Lung (tissue), 11 donors: ENCODE measurements at regions not wholly inside any gene's neighbourhood (a gene's known extent, or its start where the extent isn't known, plus 50 kb on each side); places are given as distances from the start of the nearest gene placed in this dataset.

Experiments used
- ATAC-seq: fragments of 200-7000 bp; cut with Tn5 transposase; one replicate; pipeline ENCODE4 v1.9.1; 2020; ENCODE audit warnings: moderate number of reproducible peaks; ENCODE audit not compliant: insufficient read depth, low FRiP score
- DNase-seq, 3 donors: peaks; one replicate each; pipeline ENCODE4 v3.0.0-alpha.2; 2013 to 2017
- H3K27ac ChIP-seq, 2 donors: one replicate each; pipeline ENCODE4 v1.5.1; 2013; ENCODE audit warnings: mild to moderate bottlenecking in 2 of 2, moderate library complexity in 2 of 2, control low read depth in 1 of 2, inconsistent platforms in 1 of 2, low read depth in 1 of 2, low read length in 1 of 2
- H3K27me3 ChIP-seq, 3 donors: one replicate each; pipeline ENCODE4 v1.5.1; 2013; ENCODE audit warnings: low read length in 2 of 3; ENCODE audit not compliant: control insufficient read depth in 3 of 3, insufficient read depth in 3 of 3
- H3K36me3 ChIP-seq, 4 donors: one replicate each; pipeline ENCODE4 v1.5.1; 2013; ENCODE audit warnings: low read length in 4 of 4, mild to moderate bottlenecking in 1 of 4, moderate library complexity in 1 of 4; ENCODE audit not compliant: control insufficient read depth in 4 of 4, insufficient read depth in 4 of 4
- H3K4me1 ChIP-seq, 5 donors: one replicate each; pipeline ENCODE4 v1.5.1; 2013; ENCODE audit warnings: low read length in 5 of 5, mild to moderate bottlenecking in 2 of 5, moderate library complexity in 1 of 5; ENCODE audit not compliant: control insufficient read depth in 5 of 5, insufficient read depth in 5 of 5
- H3K4me3 ChIP-seq: one replicate; pipeline ENCODE4 v1.5.1; 2013; ENCODE audit warnings: mild to moderate bottlenecking, control low read depth, moderate library complexity
- H3K9ac ChIP-seq, 2 donors: one replicate each; pipeline ENCODE4 v1.5.1; 2013; ENCODE audit warnings: low read length in 2 of 2, control low read depth in 1 of 2; ENCODE audit not compliant: insufficient read depth in 1 of 2
- H3K9me3 ChIP-seq, 4 donors: one replicate each; pipeline ENCODE4 v1.5.1; 2013; ENCODE audit warnings: low read length in 3 of 4, mild to moderate bottlenecking in 1 of 4, moderate library complexity in 1 of 4; ENCODE audit not compliant: control insufficient read depth in 4 of 4, insufficient read depth in 3 of 4
- CTCF ChIP-seq: IDR thresholded peaks from 2 replicates; pipeline ENCODE4 v1.5.1; 2012; ENCODE audit warnings: mild to moderate bottlenecking; ENCODE audit errors: control extremely low read depth, extremely low read depth
- WGBS, 2 donors: extraction: QIAGEN DNeasy Blood & Tissue Kit; methylation state at CpG; one replicate each; pipeline ENCODE4 v1.1.7; 2013; 5-methylcytosine and 5-hydroxymethylcytosine counted together
- donor health status: control.
- donor health status: control.
- donor health status: Bipolar disorder and iron deficiency.
- donor health status: healthy.
- donor health status: DM: yes; HTN: yes; CAD: no.

DNA sequence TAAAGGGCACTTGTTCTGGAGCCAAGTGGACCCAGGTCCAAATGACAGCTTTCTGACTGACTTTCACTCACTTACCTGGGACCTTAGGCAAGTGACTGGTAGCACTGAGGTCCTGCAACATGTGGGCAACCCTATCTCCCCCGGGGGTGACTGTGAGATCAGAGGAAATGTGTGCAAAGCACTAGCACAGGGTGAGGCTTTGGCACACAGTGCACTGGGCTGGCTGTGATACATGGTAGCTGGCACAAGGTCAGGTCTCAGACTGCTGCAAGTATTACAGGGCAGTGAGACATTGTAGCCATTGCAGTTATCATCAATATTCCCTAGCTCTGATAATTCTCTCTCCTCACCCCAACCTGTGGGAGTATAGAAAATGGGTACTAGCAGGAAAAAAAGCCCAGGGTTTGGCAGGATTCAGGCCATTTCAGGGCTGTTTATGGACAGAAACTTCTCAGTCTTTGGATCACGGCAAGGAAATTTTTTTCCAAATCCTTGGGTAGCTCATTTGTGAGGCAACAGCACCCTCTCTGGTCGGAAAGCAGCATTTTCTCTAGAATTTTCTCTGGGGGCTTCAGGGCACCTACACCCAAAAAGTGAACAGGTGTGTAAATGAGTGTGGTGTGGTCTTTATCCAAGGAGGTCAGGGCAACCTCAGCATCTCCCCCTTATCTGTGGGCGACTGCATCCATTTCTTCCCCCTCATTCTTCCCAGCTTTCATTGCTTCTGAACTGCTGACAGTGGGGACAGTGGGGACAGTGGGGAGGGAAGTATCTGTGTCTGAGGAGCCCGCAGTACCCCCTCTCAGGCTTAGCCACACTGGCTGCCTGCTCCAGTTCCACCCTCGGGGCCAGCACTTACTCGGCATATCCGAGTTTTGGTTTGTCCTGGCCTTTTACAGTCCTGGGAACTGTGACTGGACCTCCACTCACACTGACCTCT lies 148.7 kb upstream of the PHACTR3 start:
- peaks cover 0 to 42% (median 13%) of the 10 kb centered on the region in 5 donors for H3K4me1 ChIP-seq
- no peak overlapping the region for H3K4me3 ChIP-seq
- ATAC-seq: no peak
- DNase-seq: peak; percentile 55 to 78 (median 71)
- H3K9ac ChIP-seq: no peak overlapping the region
- H3K9me3 ChIP-seq: peaks cover 0 to 10% (median 0%) of the 10 kb centered on the region in 4 donors
- no peak overlapping the region for H3K27ac ChIP-seq
- no peaks in the 10 kb centered on the region for H3K27me3 ChIP-seq
- H3K36me3 ChIP-seq: no peaks in the 10 kb centered on the region
- peak; percentile 23 for TF ChIP-seq CTCF
- WGBS, 2 donors: 32 to 40% methylated on average over 8 of the region's 8 CpGs

GRCh38 chr20:59456342-59457279 lies 147.7 kb upstream of the PHACTR3 start:
- Histone ChIP-seq H3K27me3 (no peaks in the 10 kb centered on the region), H3K4me1 (peaks cover 0 to 35% (median 9%) of the 10 kb centered on the region in 5 donors)
- WGBS, 2 donors: 79 to 90% methylated on average over 26 of the region's 26 CpGs

DNA sequence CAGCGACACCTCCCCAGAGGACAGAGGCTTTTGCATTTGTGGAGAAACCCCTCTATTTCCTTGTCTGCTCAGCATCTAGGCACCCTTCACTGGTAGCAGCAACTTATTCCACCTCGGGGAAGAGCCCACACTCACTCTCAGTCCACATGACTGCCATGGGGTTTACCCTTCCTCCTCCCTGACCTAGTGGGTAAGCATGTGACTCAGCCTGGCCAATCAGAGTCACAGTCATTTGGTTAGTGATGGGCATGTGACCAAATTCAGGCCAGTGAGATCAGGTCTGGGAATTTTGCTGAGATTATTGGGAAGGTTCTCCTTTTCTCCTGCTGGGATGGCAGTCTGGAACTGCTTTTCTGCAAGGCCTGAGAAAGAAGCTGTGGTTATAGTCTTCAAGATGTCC lies 145.7 kb upstream of the PHACTR3 start:
- H3K4me3 ChIP-seq: no peak overlapping the region
- H3K9ac ChIP-seq: no peak overlapping the region
- peaks cover 0 to 10% (median 0%) of the 10 kb centered on the region in 4 donors for H3K9me3 ChIP-seq
- no peaks in the 10 kb centered on the region for H3K27me3 ChIP-seq
- no peaks in the 10 kb centered on the region for H3K36me3 ChIP-seq
- H3K27ac ChIP-seq: no peak overlapping the region
- TF ChIP-seq CTCF: no peak
- WGBS, 2 donors: 86 to 91% methylated on average over 2 of the region's 2 CpGs
- H3K4me1 ChIP-seq: peaks cover 0 to 14% (median 6%) of the 10 kb centered on the region in 5 donors
- ATAC-seq: no peak
- no peak for DNase-seq

More at GRCh38 chr20:59456342-59457279, 147.7 kb upstream of the PHACTR3 start:
- H3K36me3 ChIP-seq: no peaks in the 10 kb centered on the region
- no peak overlapping the region for H3K4me3 ChIP-seq
- ATAC-seq (no peak), DNase-seq (no peak)
- no peak for TF ChIP-seq CTCF
- peaks cover 0 to 10% (median 0%) of the 10 kb centered on the region in 4 donors for H3K9me3 ChIP-seq
- H3K9ac ChIP-seq: no peak overlapping the region
- no peak overlapping the region for H3K27ac ChIP-seq
